Fibroblast of villous mesenchyme (primary cell): ENCODE measurements at regions not wholly inside any gene's neighbourhood (a gene's known extent, or its start where the extent isn't known, plus 50 kb on each side); places are given as distances from the start of the nearest gene placed in this dataset.

Experiments used
- DNase-seq: peaks from one replicate; pipeline ENCODE4 v3.0.0-alpha.2; 2010; ENCODE audit warnings: low read depth
- H3K4me3 ChIP-seq: 2 replicates; pipeline ENCODE4 v1.5.1; 2011; ENCODE audit warnings: low read depth, mild to moderate bottlenecking, low read length
- TF ChIP-seq, protein P1 (sequence below): IDR thresholded peaks from 2 replicates; pipeline ENCODE4 v1.5.1; 2012; ENCODE audit warnings: low read depth, mild to moderate bottlenecking, low read length; ENCODE audit not compliant: insufficient read depth

- DNase-seq, result no peak
- H3K4me3 ChIP-seq, result no peak overlapping the region
- TF ChIP-seq, protein P1, sequence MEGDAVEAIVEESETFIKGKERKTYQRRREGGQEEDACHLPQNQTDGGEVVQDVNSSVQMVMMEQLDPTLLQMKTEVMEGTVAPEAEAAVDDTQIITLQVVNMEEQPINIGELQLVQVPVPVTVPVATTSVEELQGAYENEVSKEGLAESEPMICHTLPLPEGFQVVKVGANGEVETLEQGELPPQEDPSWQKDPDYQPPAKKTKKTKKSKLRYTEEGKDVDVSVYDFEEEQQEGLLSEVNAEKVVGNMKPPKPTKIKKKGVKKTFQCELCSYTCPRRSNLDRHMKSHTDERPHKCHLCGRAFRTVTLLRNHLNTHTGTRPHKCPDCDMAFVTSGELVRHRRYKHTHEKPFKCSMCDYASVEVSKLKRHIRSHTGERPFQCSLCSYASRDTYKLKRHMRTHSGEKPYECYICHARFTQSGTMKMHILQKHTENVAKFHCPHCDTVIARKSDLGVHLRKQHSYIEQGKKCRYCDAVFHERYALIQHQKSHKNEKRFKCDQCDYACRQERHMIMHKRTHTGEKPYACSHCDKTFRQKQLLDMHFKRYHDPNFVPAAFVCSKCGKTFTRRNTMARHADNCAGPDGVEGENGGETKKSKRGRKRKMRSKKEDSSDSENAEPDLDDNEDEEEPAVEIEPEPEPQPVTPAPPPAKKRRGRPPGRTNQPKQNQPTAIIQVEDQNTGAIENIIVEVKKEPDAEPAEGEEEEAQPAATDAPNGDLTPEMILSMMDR, result no peak
These were observed 72.5 kb upstream of the TMTC4 start for GRCh38 chr13:100746953-100747683.

- DNase-seq, result no peak
- TF ChIP-seq, protein P1, result no peak
- H3K4me3 ChIP-seq, result no peak overlapping the region
These were observed 63.7 kb upstream of the TMTC4 start for GRCh38 chr13:100738176-100738855.

GRCh38 chr13:100735494-100735893, 60.9 kb upstream of the TMTC4 start:
- DNase-seq, result no peak
- H3K4me3 ChIP-seq, result no peak overlapping the region
- TF ChIP-seq, protein P1, result no peak

- DNase-seq, result peak; percentile 8
- no peak overlapping the region for H3K4me3 ChIP-seq
- TF ChIP-seq, protein P1, result no peak
These were observed 59.7 kb upstream of the TMTC4 start for GRCh38 chr13:100734194-100734720.

DNA sequence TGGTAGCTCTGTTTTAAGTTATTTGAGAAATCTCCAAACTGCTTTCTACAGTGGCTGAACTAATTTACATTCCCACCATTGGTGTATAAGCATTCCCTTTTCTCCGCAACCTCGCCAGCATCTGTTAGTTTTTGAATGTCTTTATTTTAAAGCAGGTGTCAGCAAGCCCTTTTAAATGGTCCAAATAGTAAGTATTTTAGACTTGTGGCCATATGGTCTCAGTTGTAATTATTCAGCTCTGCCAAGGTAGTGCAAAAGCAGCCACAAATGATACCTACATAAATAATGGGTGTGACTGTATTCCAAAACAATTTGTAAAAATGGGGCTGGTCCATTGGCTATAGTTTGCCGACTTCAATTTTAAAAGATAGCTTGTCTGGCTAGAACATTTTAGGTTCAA, 58.7 kb upstream of the TMTC4 start:
- no peak for DNase-seq
- TF ChIP-seq, protein P1, result no peak
- no peak overlapping the region for H3K4me3 ChIP-seq

DNA sequence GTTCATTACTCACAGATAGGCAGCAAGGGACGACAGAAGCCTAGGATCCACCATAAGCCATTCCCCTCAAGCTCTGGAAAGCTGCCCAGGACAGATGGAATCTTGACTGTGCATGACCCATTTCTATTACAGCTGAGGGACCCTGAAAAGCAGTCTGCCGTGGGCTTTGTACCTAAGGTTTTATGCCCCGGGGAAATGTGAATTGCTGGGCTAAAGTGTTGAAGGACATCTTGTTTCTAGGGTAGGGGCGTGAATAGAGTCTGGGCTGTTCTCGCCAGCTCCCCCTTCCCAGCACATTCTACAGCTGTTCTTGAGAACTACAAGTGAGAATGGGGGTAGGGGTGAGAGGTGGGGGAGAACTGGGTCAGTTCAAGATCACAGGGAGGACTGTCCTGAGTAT, 53.6 kb upstream of the TMTC4 start:
- no peak overlapping the region for H3K4me3 ChIP-seq
- no peak for DNase-seq
- TF ChIP-seq, protein P1, result no peak
